ENCODE measurements at regions not wholly inside any gene's neighbourhood (a gene's known extent, or its start where the extent isn't known, plus 50 kb on each side); places are given as distances from the start of the nearest gene placed in this dataset.

DNA sequence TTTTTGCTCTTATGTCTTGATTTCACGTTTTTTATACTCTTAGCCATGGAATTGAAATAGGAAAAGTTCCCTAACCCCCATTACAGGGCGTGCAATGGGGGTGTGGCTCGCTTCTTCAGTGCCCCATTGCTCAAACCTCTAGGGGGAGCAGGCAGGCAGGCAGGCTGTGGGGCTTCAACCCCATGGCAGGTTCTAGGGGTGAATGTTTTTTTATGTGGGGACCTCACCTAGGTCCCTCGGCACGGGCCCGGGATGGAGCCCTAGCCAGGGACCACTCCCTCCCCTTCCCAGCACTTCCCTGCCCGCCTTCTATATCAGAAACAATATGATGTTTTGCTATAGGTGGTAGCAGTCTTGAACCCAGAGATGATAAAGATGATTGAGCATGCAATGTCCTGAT, 221.3 kb upstream of the SMC2 start:
- no peak for ATAC-seq (replicated peaks in 1 of 4)
- H3K4me3 Mint-ChIP-seq, result no peak overlapping the region
- WGBS (ENCODE audit: insufficient coverage), result no CpG with 5 or more reads among the region's 7 CpGs

DNA sequence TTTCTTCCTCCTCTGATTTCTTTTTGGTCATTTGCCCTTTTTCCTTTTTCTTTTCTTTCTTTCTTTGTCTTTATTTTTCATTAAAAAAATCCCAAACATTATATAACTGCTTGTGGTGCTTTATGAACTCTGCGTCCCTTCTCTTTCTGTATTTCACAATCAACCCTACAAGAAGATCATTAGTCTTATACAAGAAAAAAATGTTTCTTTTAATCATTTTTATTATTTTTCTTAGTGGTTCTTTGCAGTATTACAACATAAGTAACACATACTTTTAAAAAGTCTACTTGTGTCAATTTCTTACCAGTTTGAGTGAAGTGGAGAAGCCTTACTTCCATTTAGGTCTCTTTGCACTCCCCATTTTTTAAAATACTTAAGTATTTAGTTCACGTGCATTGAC, 212.7 kb upstream of the SMC2 start:
- no peak overlapping the region for H3K27ac ChIP-seq (ENCODE audit: low read length)
- WGBS (ENCODE audit: insufficient coverage), result no CpG with 5 or more reads among the region's 2 CpGs
- H3K27me3 ChIP-seq (replicated peaks in 1 of 2; ENCODE audit: control insufficient read depth in 2 of 2, extremely low read depth in 1 of 2, insufficient read depth in 2 of 2, low read length in 1 of 2), result no peaks in the 10 kb centered on the region
- Mint-ChIP-seq H3K4me3 (no peak overlapping the region), H3K9me3 (no peaks in the 10 kb centered on the region), H3K27ac (no peak overlapping the region), H3K4me1 (no peaks in the 10 kb centered on the region), H3K36me3 (no peaks in the 10 kb centered on the region), H3K27me3 (no peaks in the 10 kb centered on the region)
- no peak overlapping the region for H3K4me3 ChIP-seq (ENCODE audit: control insufficient read depth in 1 of 2, extremely low read depth in 1 of 2, low read length in 1 of 2)
- POLR2A ChIA-PET, result no interaction called here
- CTCF ChIA-PET, result no interaction called here
- no peaks in the 10 kb centered on the region for H3K9me3 ChIP-seq
- ATAC-seq (replicated peaks in 1 of 4) (no peak), DNase-seq (no peak)
- H3K36me3 ChIP-seq (ENCODE audit: control insufficient read depth in 2 of 2, extremely low read depth in 1 of 2, insufficient read depth in 1 of 2, low read length in 1 of 2), result no peaks in the 10 kb centered on the region
- no peaks in the 10 kb centered on the region for H3K4me1 ChIP-seq (ENCODE audit: control insufficient read depth in 1 of 2, extremely low read depth in 1 of 2, insufficient read depth in 2 of 2, low read length in 2 of 2)

More for the DNA sequence above, 221.3 kb upstream of the SMC2 start:
- no peaks in the 10 kb centered on the region for H3K27me3 ChIP-seq (replicated peaks in 1 of 2; ENCODE audit: control insufficient read depth in 2 of 2, extremely low read depth in 1 of 2, insufficient read depth in 2 of 2, low read length in 1 of 2)
- no peaks in the 10 kb centered on the region for H3K4me1 ChIP-seq (ENCODE audit: control insufficient read depth in 1 of 2, extremely low read depth in 1 of 2, insufficient read depth in 2 of 2, low read length in 2 of 2)
- H3K4me1 Mint-ChIP-seq, result no peaks in the 10 kb centered on the region
- POLR2A ChIA-PET, result no interaction called here
- no peaks in the 10 kb centered on the region for H3K36me3 Mint-ChIP-seq
- no peak overlapping the region for H3K4me3 ChIP-seq (ENCODE audit: control insufficient read depth in 1 of 2, extremely low read depth in 1 of 2, low read length in 1 of 2)
- no peaks in the 10 kb centered on the region for H3K9me3 Mint-ChIP-seq
- H3K9me3 ChIP-seq, result no peaks in the 10 kb centered on the region
- H3K27ac Mint-ChIP-seq, result no peak overlapping the region
- no peaks in the 10 kb centered on the region for H3K27me3 Mint-ChIP-seq
- no peak for DNase-seq
- no peak overlapping the region for H3K27ac ChIP-seq (ENCODE audit: low read length)
- H3K36me3 ChIP-seq (ENCODE audit: control insufficient read depth in 2 of 2, extremely low read depth in 1 of 2, insufficient read depth in 1 of 2, low read length in 1 of 2), result no peaks in the 10 kb centered on the region
- CTCF ChIA-PET, result no interaction called here

DNA sequence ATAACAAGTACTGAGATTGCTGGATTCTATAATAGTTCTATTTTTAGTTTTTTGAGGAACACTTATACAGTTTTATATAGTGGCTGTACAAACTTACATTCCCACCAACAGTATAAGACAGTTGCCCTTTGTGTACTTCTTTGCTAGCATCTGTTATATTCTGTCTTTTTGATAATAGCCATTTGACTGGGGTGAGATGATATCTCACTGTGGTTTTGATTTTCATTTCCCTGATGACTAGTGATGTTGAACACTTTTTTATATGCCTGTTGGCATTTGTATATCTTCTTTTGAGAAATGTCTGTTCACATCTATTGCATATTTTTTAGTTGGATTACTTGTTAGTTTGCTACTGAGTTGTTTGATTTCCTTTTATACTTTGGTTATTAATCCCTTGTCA, 204.1 kb upstream of the SMC2 start:
- H3K27ac Mint-ChIP-seq, result no peak overlapping the region
- no peaks in the 10 kb centered on the region for H3K36me3 Mint-ChIP-seq
- peaks cover 0 to 3% (median 0%) of the 10 kb centered on the region in 3 donors for H3K9me3 Mint-ChIP-seq

DNA sequence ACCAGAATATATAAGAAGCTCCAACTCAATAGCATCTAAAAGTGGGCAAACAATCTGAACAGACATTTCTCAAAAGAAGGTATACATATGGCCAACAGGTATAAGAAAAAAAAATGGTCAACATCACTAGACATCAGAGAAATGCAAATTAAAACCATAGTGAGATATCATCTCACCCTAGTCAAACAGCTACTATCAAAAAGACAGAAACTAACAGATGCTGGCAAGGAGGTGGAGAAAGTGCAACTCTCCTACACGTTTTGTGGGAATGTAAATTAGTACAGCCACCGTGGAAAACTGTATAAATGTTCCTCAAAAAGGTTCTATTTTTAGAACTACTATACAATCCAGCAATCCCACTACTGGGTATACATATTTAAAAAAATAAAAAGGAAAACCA, 199.9 kb upstream of the SMC2 start:
- H3K27me3 ChIP-seq (replicated peaks in 1 of 2; ENCODE audit: control insufficient read depth in 2 of 2, extremely low read depth in 1 of 2, insufficient read depth in 2 of 2, low read length in 1 of 2), result no peaks in the 10 kb centered on the region
- CTCF ChIA-PET, result no interaction called here
- DNase-seq (no peak), ATAC-seq (replicated peaks in 1 of 4) (no peak)
- no peaks in the 10 kb centered on the region for H3K36me3 ChIP-seq (ENCODE audit: control insufficient read depth in 2 of 2, extremely low read depth in 1 of 2, insufficient read depth in 1 of 2, low read length in 1 of 2)
- no peaks in the 10 kb centered on the region for H3K9me3 ChIP-seq
- no peaks in the 10 kb centered on the region for H3K4me1 Mint-ChIP-seq
- H3K9me3 Mint-ChIP-seq, result no peaks in the 10 kb centered on the region
- no peaks in the 10 kb centered on the region for H3K4me1 ChIP-seq (ENCODE audit: control insufficient read depth in 1 of 2, extremely low read depth in 1 of 2, insufficient read depth in 2 of 2, low read length in 2 of 2)
- no peak overlapping the region for H3K27ac Mint-ChIP-seq
- no peak overlapping the region for H3K4me3 ChIP-seq (ENCODE audit: control insufficient read depth in 1 of 2, extremely low read depth in 1 of 2, low read length in 1 of 2)
- no peaks in the 10 kb centered on the region for H3K27me3 Mint-ChIP-seq
- POLR2A ChIA-PET, result no interaction called here
- WGBS (ENCODE audit: insufficient coverage), result no CpG with 5 or more reads among the region's 2 CpGs
- H3K4me3 Mint-ChIP-seq, result no peak overlapping the region
- H3K27ac ChIP-seq (ENCODE audit: low read length), result no peak overlapping the region
- H3K36me3 Mint-ChIP-seq, result no peaks in the 10 kb centered on the region

More for the DNA sequence above, 204.1 kb upstream of the SMC2 start:
- Histone ChIP-seq H3K27me3 (replicated peaks in 1 of 2; ENCODE audit: control insufficient read depth in 2 of 2, extremely low read depth in 1 of 2, insufficient read depth in 2 of 2, low read length in 1 of 2) (no peaks in the 10 kb centered on the region), H3K27ac (ENCODE audit: low read length) (no peak overlapping the region), H3K9me3 (no peaks in the 10 kb centered on the region), H3K4me1 (ENCODE audit: control insufficient read depth in 1 of 2, extremely low read depth in 1 of 2, insufficient read depth in 2 of 2, low read length in 2 of 2) (no peaks in the 10 kb centered on the region), H3K36me3 (ENCODE audit: control insufficient read depth in 2 of 2, extremely low read depth in 1 of 2, insufficient read depth in 1 of 2, low read length in 1 of 2) (no peaks in the 10 kb centered on the region), H3K4me3 (ENCODE audit: control insufficient read depth in 1 of 2, extremely low read depth in 1 of 2, low read length in 1 of 2) (no peak overlapping the region)
- DNase-seq (no peak), ATAC-seq (replicated peaks in 1 of 4) (no peak)
- ChIA-PET CTCF (no interaction called here), POLR2A (interaction anchor here in 1 of 2 donors (0.6 kb wide), 1 partner anchor 8 kb away, joined by 4 read pairs; no protein-coding TSS in a partner anchor)
- no peaks in the 10 kb centered on the region for H3K4me1 Mint-ChIP-seq
- no peak overlapping the region for H3K4me3 Mint-ChIP-seq
- no peaks in the 10 kb centered on the region for H3K27me3 Mint-ChIP-seq

DNA sequence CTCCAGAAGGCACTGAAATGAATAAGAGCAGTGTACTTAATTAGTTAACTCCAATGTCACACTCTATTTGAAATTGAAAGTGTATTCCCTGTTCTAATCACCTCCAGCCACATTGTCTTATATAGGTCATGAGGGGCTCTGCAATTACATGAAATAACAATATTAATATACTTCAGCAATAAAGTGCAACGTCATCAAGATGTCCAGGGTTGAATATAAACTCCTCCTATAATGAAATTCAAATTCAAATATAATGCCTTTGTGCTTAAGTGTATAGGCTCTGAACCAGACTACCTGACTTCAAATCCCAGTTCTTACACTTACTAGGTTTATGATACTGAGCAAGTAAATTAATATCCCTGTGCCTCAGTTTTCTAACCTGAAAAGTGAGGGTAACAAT, 195.6 kb upstream of the SMC2 start:
- POLR2A ChIA-PET, result no interaction called here
- H3K27ac Mint-ChIP-seq, result no peak overlapping the region

DNA sequence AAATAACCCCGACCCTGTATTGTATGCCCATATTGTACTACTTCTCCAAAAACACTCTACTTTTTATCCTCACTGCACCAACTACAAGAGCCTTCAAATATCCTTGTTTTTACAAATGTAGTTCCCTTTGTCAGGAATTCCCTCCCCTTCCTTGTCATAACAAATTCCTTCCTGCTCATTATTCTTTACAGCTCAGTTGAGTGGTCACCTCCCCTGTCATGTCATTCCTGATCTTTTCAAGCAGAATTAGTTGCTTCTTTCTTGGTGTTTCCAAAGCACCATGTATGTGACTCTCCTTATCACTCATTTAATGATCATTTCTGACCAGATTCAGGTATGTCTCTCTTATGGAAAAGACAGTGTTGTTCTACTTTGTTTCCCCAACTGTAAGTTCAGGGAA, 194.2 kb upstream of the SMC2 start:
- H3K9me3 Mint-ChIP-seq, result no peaks in the 10 kb centered on the region
- ChIA-PET POLR2A (no interaction called here), CTCF (no interaction called here)
- no peak for ATAC-seq (replicated peaks in 1 of 4)
- no peaks in the 10 kb centered on the region for H3K4me1 ChIP-seq (ENCODE audit: control insufficient read depth in 1 of 2, extremely low read depth in 1 of 2, insufficient read depth in 2 of 2, low read length in 2 of 2)
- peaks cover 0 to 11% of the 10 kb centered on the region in 2 donors for H3K27me3 Mint-ChIP-seq
- H3K9me3 ChIP-seq, result no peaks in the 10 kb centered on the region
- no peak overlapping the region for H3K4me3 Mint-ChIP-seq
- H3K36me3 ChIP-seq (ENCODE audit: control insufficient read depth in 2 of 2, extremely low read depth in 1 of 2, insufficient read depth in 1 of 2, low read length in 1 of 2), result no peaks in the 10 kb centered on the region
- no peak overlapping the region for H3K27ac ChIP-seq (ENCODE audit: low read length)
- no peaks in the 10 kb centered on the region for H3K36me3 Mint-ChIP-seq
- DNase-seq, result no peak
- no peaks in the 10 kb centered on the region for H3K4me1 Mint-ChIP-seq
- no peak overlapping the region for H3K27ac Mint-ChIP-seq
- H3K27me3 ChIP-seq (replicated peaks in 1 of 2; ENCODE audit: control insufficient read depth in 2 of 2, extremely low read depth in 1 of 2, insufficient read depth in 2 of 2, low read length in 1 of 2), result no peaks in the 10 kb centered on the region
- 0% methylated on average over 1 of the region's 1 CpG for WGBS (ENCODE audit: insufficient coverage)
- no peak overlapping the region for H3K4me3 ChIP-seq (ENCODE audit: control insufficient read depth in 1 of 2, extremely low read depth in 1 of 2, low read length in 1 of 2)

More for the DNA sequence above, 195.6 kb upstream of the SMC2 start:
- CTCF ChIA-PET, result interaction anchor here in 1 of 2 donors (0.6 kb wide), 1 partner anchor 21 kb away, joined by 5 read pairs; no protein-coding TSS in a partner anchor
- Mint-ChIP-seq H3K27me3 (peaks cover 0 to 11% of the 10 kb centered on the region in 2 donors), H3K36me3 (no peaks in the 10 kb centered on the region), H3K4me3 (no peak overlapping the region), H3K4me1 (no peaks in the 10 kb centered on the region), H3K9me3 (no peaks in the 10 kb centered on the region)
- ATAC-seq (replicated peaks in 1 of 4) (no peak), DNase-seq (no peak)
- H3K4me1 ChIP-seq (ENCODE audit: control insufficient read depth in 1 of 2, extremely low read depth in 1 of 2, insufficient read depth in 2 of 2, low read length in 2 of 2), result no peaks in the 10 kb centered on the region
- no CpG with 5 or more reads among the region's 1 CpG for WGBS (ENCODE audit: insufficient coverage)
- H3K36me3 ChIP-seq (ENCODE audit: control insufficient read depth in 2 of 2, extremely low read depth in 1 of 2, insufficient read depth in 1 of 2, low read length in 1 of 2), result no peaks in the 10 kb centered on the region
- H3K27ac ChIP-seq (ENCODE audit: low read length), result no peak overlapping the region
- no peaks in the 10 kb centered on the region for H3K9me3 ChIP-seq
- H3K27me3 ChIP-seq (replicated peaks in 1 of 2; ENCODE audit: control insufficient read depth in 2 of 2, extremely low read depth in 1 of 2, insufficient read depth in 2 of 2, low read length in 1 of 2), result no peaks in the 10 kb centered on the region
- no peak overlapping the region for H3K4me3 ChIP-seq (ENCODE audit: control insufficient read depth in 1 of 2, extremely low read depth in 1 of 2, low read length in 1 of 2)

DNA sequence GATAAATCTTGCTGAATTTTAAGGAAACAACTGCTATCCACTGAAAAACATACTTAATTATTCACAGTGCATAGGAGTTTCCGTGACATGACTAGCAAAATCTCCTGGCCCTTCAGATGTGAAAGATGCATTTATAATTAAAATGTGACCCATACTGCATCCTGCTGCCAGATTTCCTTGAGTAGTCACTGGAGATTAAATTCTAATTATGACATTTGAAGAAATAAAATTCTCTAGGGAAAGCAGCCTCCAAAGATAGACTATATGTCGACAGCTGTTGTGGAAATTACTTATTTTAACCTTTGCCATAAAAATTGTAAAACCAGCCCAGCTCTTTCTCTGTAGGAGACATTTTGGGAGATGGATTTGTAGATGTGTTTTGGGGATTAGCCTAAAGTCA, 193.6 kb upstream of the SMC2 start:
- no CpG with 5 or more reads among the region's 2 CpGs for WGBS (ENCODE audit: insufficient coverage)
- Histone ChIP-seq H3K4me3 (ENCODE audit: control insufficient read depth in 1 of 2, extremely low read depth in 1 of 2, low read length in 1 of 2) (no peak overlapping the region), H3K27me3 (replicated peaks in 1 of 2; ENCODE audit: control insufficient read depth in 2 of 2, extremely low read depth in 1 of 2, insufficient read depth in 2 of 2, low read length in 1 of 2) (no peaks in the 10 kb centered on the region), H3K36me3 (ENCODE audit: control insufficient read depth in 2 of 2, extremely low read depth in 1 of 2, insufficient read depth in 1 of 2, low read length in 1 of 2) (no peaks in the 10 kb centered on the region), H3K4me1 (ENCODE audit: control insufficient read depth in 1 of 2, extremely low read depth in 1 of 2, insufficient read depth in 2 of 2, low read length in 2 of 2) (no peaks in the 10 kb centered on the region), H3K27ac (ENCODE audit: low read length) (no peak overlapping the region), H3K9me3 (no peaks in the 10 kb centered on the region)
- Mint-ChIP-seq H3K36me3 (no peaks in the 10 kb centered on the region), H3K9me3 (no peaks in the 10 kb centered on the region), H3K27ac (no peak overlapping the region), H3K27me3 (peaks cover 0 to 11% of the 10 kb centered on the region in 2 donors), H3K4me1 (no peaks in the 10 kb centered on the region), H3K4me3 (no peak overlapping the region)
- ATAC-seq (replicated peaks in 1 of 4), result no peak
- ChIA-PET POLR2A (no interaction called here), CTCF (no interaction called here)
- DNase-seq, result no peak

All from T-cell (primary cell).